SK-N-MC (cell line): ENCODE measurements at regions not wholly inside any gene's neighbourhood (a gene's known extent, or its start where the extent isn't known, plus 50 kb on each side); places are given as distances from the start of the nearest gene placed in this dataset.

Source experiments
- EZH2 ChIP-seq: fragments of 200-600 bp; sonication (generic); IDR thresholded peaks from one replicate; pipeline ENCODE4 v1.6.1; 2017; ENCODE audit warnings: antibody characterized with exemption
- POLR2AphosphoS5 ChIP-seq: IDR thresholded peaks from 2 replicates; pipeline ENCODE4 v1.6.1; 2012; ENCODE audit warnings: mild to moderate bottlenecking, low read depth, low read length, borderline replicate concordance

DNA sequence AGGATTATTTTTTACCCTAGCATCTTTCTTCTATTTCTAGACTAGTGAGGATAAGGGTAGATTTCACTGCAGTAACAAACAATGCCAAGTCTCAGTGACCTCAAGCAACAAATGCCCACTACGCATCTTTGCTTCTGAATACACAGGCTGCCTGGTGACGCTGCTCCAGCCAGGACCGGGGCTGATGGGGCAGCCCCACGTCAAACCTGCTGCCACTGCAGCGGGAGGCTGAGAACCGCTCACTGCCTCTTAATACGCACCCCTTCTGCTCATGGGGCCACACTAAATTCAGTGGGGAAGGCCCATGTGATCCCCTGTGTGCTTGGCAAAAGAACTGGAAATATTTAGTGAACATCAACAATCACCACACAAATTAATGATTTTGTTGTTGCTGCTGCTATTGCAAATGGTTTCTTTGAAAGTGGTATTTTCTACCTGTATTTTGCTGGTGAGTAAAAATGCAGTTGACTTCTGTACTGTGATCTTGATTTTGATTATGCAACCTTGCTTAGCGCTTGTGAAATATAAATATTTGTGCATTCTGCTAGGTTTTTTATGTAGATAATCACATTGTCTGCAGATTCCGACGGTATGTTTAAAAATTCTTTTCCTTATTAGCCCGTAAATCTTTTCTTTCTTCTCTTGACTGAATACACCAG is 139.5 kb upstream of the SPACA7 start:
- TF ChIP-seq EZH2, result no peak
- TF ChIP-seq POLR2AphosphoS5, result no peak
